ENCODE measurements at regions not wholly inside any gene's neighbourhood (a gene's known extent, or its start where the extent isn't known, plus 50 kb on each side); places are given as distances from the start of the nearest gene placed in this dataset. TPM values are rescaled to one million over a fixed set of nuclear protein-coding genes. Genes with fewer than 3 reads are reported as not detected.

GRCh38 chr9:75834878-75835277, 55.6 kb upstream of the PCSK5 start:
- no peaks in the 10 kb centered on the region for H3K4me1 ChIP-seq (ENCODE audit: control insufficient read depth, extremely low read depth, insufficient read depth, low read length)
- no peaks in the 10 kb centered on the region for H3K9me1 ChIP-seq (replicated peaks; ENCODE audit: control insufficient read depth, extremely low read depth, insufficient read depth, low read length)
- H3K4me3 ChIP-seq (replicated peaks in 1 of 3; ENCODE audit: insufficient read depth in 1 of 3, low read depth in 1 of 3, low read length in 3 of 3): no peak overlapping the region
- no peak overlapping the region for H3K27ac ChIP-seq (ENCODE audit: insufficient read depth, low read depth, low read length)
- no peak for FAIRE-seq
- BruUV-seq (replicated peaks): no TSS peak
- CTCF ChIA-PET: interaction anchor here (1.6 kb wide), 1 partner anchor 21 kb away, joined by 3 read pairs; no protein-coding TSS in a partner anchor
- H3K9ac ChIP-seq (replicated peaks; ENCODE audit: extremely low read depth, insufficient read depth, low read length): no peak overlapping the region
- no peak overlapping the region for H3K4me2 ChIP-seq (ENCODE audit: insufficient read depth, low read length)
- no peak overlapping the region for H2AFZ ChIP-seq (ENCODE audit: low read depth, low read length)
- no peaks in the 10 kb centered on the region for H3K79me2 ChIP-seq (ENCODE audit: control insufficient read depth, insufficient read depth, low read length)
- POLR2A ChIA-PET: no interaction called here
- intact Hi-C loops (cut with micrococcal nuclease): no loop called here
- dilution Hi-C loops (cut with MboI; ENCODE audit: extremely low pct_ligation_motif_present, low sequenced_read_pairs): no loop called here
- H3K27me3 ChIP-seq (ENCODE audit: control insufficient read depth in 2 of 2, insufficient read depth in 2 of 2, low read length in 2 of 2): no peaks in the 10 kb centered on the region
- H3K36me3 ChIP-seq (ENCODE audit: control insufficient read depth in 2 of 2, extremely low read depth in 1 of 2, insufficient read depth in 2 of 2, low read length in 2 of 2): no peaks in the 10 kb centered on the region
- no peaks in the 10 kb centered on the region for H3K9me3 ChIP-seq (replicated peaks; ENCODE audit: control insufficient read depth, insufficient read depth, low read length)
- TF ChIP-seq GATA2 (IDR thresholded peaks at IDR 0.05; ENCODE audit: insufficient read depth, insufficient read length, low read depth, low read length): no peak
- H4K20me1 ChIP-seq (replicated peaks; ENCODE audit: control insufficient read depth, extremely low read depth, insufficient read depth, low read length): no peaks in the 10 kb centered on the region
- no peak for DNase-seq (ENCODE audit: low read depth, low spot score)

Small RNA genes in the stretch of these regions (small RNA-seq; reads per million reads assigned to genes)
- not detected for gene RNU6-1228P (ENCODE audit: insufficient read depth, insufficient read length, low read depth, low replicate concordance)
